ENCODE measurements at regions not wholly inside any gene's neighbourhood (a gene's known extent, or its start where the extent isn't known, plus 50 kb on each side); places are given as distances from the start of the nearest gene placed in this dataset.

DNA sequence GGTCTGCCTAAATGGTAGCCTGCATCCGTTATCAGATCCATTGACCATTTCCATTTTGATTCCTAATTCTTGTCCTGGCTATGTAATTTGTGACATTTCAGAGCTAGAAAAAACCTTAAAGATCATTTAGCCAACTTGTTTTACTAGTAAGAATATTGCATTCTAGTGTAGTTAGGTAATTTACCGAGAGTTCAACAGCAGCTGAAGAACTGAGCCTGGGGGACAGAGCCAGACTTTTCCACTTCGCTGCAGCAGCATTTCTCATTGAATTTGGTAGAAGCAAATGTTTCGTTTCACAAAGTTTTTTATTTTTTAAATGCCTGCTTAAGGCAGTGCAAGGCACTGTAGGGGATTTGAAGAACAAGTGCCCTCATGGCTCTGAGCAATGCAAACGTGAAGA, 59.2 kb upstream of the MARCHF10 start:
- intact Hi-C loops (cut with micrococcal nuclease; ENCODE audit: unreplicated experiment) = no loop called here
- H3K4me3 Mint-ChIP-seq (ENCODE audit: low read depth, unreplicated experiment) = no peak overlapping the region
- CTCF ChIA-PET = no interaction called here
- no TSS peak for BruUV-seq (replicated peaks)
- H3K4me1 Mint-ChIP-seq (ENCODE audit: low read depth, unreplicated experiment) = no peaks in the 10 kb centered on the region
- no peaks in the 10 kb centered on the region for H3K36me3 Mint-ChIP-seq (ENCODE audit: insufficient read depth, unreplicated experiment)
- H3K27ac Mint-ChIP-seq (ENCODE audit: unreplicated experiment) = no peak overlapping the region
- TF ChIP-seq, protein P1, sequence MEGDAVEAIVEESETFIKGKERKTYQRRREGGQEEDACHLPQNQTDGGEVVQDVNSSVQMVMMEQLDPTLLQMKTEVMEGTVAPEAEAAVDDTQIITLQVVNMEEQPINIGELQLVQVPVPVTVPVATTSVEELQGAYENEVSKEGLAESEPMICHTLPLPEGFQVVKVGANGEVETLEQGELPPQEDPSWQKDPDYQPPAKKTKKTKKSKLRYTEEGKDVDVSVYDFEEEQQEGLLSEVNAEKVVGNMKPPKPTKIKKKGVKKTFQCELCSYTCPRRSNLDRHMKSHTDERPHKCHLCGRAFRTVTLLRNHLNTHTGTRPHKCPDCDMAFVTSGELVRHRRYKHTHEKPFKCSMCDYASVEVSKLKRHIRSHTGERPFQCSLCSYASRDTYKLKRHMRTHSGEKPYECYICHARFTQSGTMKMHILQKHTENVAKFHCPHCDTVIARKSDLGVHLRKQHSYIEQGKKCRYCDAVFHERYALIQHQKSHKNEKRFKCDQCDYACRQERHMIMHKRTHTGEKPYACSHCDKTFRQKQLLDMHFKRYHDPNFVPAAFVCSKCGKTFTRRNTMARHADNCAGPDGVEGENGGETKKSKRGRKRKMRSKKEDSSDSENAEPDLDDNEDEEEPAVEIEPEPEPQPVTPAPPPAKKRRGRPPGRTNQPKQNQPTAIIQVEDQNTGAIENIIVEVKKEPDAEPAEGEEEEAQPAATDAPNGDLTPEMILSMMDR (IDR thresholded peaks at IDR 0.05; ENCODE audit: unreplicated experiment) = no peak
- peaks cover 16% of the 10 kb centered on the region for H3K27me3 Mint-ChIP-seq (ENCODE audit: unreplicated experiment)
- H3K9me3 Mint-ChIP-seq (ENCODE audit: low read depth, unreplicated experiment) = no peaks in the 10 kb centered on the region
- DNase-seq = no peak

DNA sequence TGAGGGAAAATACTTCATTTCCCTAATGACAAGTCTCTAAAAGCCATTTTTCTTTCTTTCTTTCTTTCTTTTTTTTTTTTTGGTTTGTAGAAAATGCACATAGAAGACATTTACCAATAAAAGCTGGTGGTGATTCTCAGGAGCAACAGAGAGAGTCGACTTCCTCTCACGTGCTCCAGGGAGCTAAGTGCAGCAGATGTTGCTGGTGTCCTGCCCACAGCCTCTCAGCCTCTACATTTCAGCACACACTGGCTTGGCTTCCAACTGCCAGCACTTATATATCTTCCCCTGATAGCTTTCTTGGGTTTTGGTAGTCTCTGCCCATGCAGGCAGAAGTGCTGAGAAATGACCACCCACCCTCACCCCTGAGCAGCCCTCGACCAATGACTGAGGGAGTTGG, 58.4 kb upstream of the MARCHF10 start:
- DNase-seq = no peak
- H3K27me3 Mint-ChIP-seq (ENCODE audit: unreplicated experiment) = peaks cover 16% of the 10 kb centered on the region
- peaks cover under 1% of the 10 kb centered on the region for H3K36me3 Mint-ChIP-seq (ENCODE audit: insufficient read depth, unreplicated experiment)
- intact Hi-C loops (cut with micrococcal nuclease; ENCODE audit: unreplicated experiment) = no loop called here
- no peaks in the 10 kb centered on the region for H3K9me3 Mint-ChIP-seq (ENCODE audit: low read depth, unreplicated experiment)
- H3K4me1 Mint-ChIP-seq (ENCODE audit: low read depth, unreplicated experiment) = peaks cover 7% of the 10 kb centered on the region
- CTCF ChIA-PET = no interaction called here
- no peak overlapping the region for H3K4me3 Mint-ChIP-seq (ENCODE audit: low read depth, unreplicated experiment)
- no peak overlapping the region for H3K27ac Mint-ChIP-seq (ENCODE audit: unreplicated experiment)
- TF ChIP-seq, protein P1 (IDR thresholded peaks at IDR 0.05; ENCODE audit: unreplicated experiment) = no peak
- BruUV-seq (replicated peaks) = no TSS peak

- CTCF ChIA-PET = no interaction called here
- intact Hi-C loops (cut with micrococcal nuclease; ENCODE audit: unreplicated experiment) = no loop called here
- H3K27ac Mint-ChIP-seq (ENCODE audit: unreplicated experiment) = no peak overlapping the region
- TF ChIP-seq, protein P1 (IDR thresholded peaks at IDR 0.05; ENCODE audit: unreplicated experiment) = no peak
- peaks cover 10% of the 10 kb centered on the region for H3K36me3 Mint-ChIP-seq (ENCODE audit: insufficient read depth, unreplicated experiment)
- peaks cover 16% of the 10 kb centered on the region for H3K27me3 Mint-ChIP-seq (ENCODE audit: unreplicated experiment)
- BruUV-seq (replicated peaks) = no TSS peak
- DNase-seq = no peak
- no peak overlapping the region for H3K4me3 Mint-ChIP-seq (ENCODE audit: low read depth, unreplicated experiment)
- H3K4me1 Mint-ChIP-seq (ENCODE audit: low read depth, unreplicated experiment) = peaks cover 16% of the 10 kb centered on the region
- no peaks in the 10 kb centered on the region for H3K9me3 Mint-ChIP-seq (ENCODE audit: low read depth, unreplicated experiment)
Observed at GRCh38 chr17:62865586-62865985, 57.5 kb upstream of the MARCHF10 start.

DNA sequence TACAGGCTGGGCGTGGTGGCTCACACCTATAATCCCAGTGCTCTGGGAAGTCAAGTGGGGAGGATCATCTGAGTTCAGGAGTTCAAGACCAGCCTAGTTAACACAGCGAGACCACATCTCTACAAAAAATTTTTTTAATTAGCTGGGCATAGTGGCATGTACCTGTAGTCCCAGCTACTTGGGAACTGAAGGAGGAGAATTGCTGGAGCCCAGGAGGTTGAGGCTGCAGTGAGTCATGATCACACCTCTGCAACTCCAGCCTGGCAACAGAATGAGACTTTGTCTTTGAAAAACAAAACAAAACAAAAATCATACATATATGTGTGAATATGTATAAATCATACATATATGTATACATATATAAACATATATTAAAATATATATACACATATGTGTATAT, 54.1 kb upstream of the MARCHF10 start:
- peaks cover 20% of the 10 kb centered on the region for H3K4me1 Mint-ChIP-seq (ENCODE audit: low read depth, unreplicated experiment)
- CTCF ChIA-PET = interaction anchor here (0.7 kb wide), 1 partner anchor 58 kb away, joined by 3 read pairs; no protein-coding TSS in a partner anchor
- no TSS peak for BruUV-seq (replicated peaks)
- TF ChIP-seq, protein P1 (IDR thresholded peaks at IDR 0.05; ENCODE audit: unreplicated experiment) = no peak
- DNase-seq = no peak
- no peaks in the 10 kb centered on the region for H3K9me3 Mint-ChIP-seq (ENCODE audit: low read depth, unreplicated experiment)
- peaks cover 10% of the 10 kb centered on the region for H3K36me3 Mint-ChIP-seq (ENCODE audit: insufficient read depth, unreplicated experiment)
- H3K27ac Mint-ChIP-seq (ENCODE audit: unreplicated experiment) = no peak overlapping the region
- intact Hi-C loops (cut with micrococcal nuclease; ENCODE audit: unreplicated experiment) = no loop called here
- no peaks in the 10 kb centered on the region for H3K27me3 Mint-ChIP-seq (ENCODE audit: unreplicated experiment)
- no peak overlapping the region for H3K4me3 Mint-ChIP-seq (ENCODE audit: low read depth, unreplicated experiment)
